ENCODE measurements at regions not wholly inside any gene's neighbourhood (a gene's known extent, or its start where the extent isn't known, plus 50 kb on each side); places are given as distances from the start of the nearest gene placed in this dataset.

DNA sequence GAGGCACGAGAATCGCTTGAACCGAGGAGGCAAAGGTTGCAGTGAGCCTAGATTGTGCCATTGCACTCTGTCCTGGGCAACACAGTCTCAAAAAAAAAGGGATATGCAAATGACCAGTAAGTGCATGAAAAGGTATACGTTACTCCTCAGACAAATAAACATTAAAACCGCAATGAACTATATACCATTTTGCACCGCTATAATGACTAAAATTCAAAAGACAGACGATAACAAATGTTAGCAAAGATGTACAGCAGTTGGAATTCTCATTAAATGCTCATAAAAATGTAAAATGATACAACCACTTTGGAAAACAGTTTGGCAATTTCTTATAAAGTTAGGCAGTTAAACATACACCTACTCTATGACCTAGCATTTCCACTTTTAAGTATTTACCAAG, 67.4 kb upstream of the MSH6 start:
- TF ChIP-seq POLR2A (IDR thresholded peaks at IDR 0.05) = no peak
- TF ChIP-seq, protein P1, sequence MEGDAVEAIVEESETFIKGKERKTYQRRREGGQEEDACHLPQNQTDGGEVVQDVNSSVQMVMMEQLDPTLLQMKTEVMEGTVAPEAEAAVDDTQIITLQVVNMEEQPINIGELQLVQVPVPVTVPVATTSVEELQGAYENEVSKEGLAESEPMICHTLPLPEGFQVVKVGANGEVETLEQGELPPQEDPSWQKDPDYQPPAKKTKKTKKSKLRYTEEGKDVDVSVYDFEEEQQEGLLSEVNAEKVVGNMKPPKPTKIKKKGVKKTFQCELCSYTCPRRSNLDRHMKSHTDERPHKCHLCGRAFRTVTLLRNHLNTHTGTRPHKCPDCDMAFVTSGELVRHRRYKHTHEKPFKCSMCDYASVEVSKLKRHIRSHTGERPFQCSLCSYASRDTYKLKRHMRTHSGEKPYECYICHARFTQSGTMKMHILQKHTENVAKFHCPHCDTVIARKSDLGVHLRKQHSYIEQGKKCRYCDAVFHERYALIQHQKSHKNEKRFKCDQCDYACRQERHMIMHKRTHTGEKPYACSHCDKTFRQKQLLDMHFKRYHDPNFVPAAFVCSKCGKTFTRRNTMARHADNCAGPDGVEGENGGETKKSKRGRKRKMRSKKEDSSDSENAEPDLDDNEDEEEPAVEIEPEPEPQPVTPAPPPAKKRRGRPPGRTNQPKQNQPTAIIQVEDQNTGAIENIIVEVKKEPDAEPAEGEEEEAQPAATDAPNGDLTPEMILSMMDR (IDR thresholded peaks at IDR 0.05) = no peak
